Smooth muscle cell (in vitro differentiated cells): ENCODE measurements at regions not wholly inside any gene's neighbourhood (a gene's known extent, or its start where the extent isn't known, plus 50 kb on each side); places are given as distances from the start of the nearest gene placed in this dataset.

Experiments
- DNase-seq: peaks from one replicate; lab custom pipeline; 2025; ENCODE audit not compliant: unreplicated experiment; lab: John Stamatoyannopoulos, UW
- H2AFZ ChIP-seq: fragments of 200-600 bp; sonication (generic); 2 replicates; pipeline ENCODE4 v1.6.0; 2016; ENCODE audit warnings: antibody characterized with exemption, low read depth, mild to moderate bottlenecking
- H3F3A ChIP-seq: fragments of 200-600 bp; sonication (generic); 2 replicates; pipeline ENCODE4 v1.6.0; 2017; ENCODE audit warnings: antibody characterized with exemption, low read depth
- H3K27ac ChIP-seq: fragments of 200-600 bp; sonication (generic); 2 replicates; pipeline ENCODE4 v1.5.1; 2016; ENCODE audit warnings: low read depth, mild to moderate bottlenecking
- H3K27me3 ChIP-seq: fragments of 200-600 bp; sonication (generic); 2 replicates; pipeline ENCODE4 v1.6.1; 2016; ENCODE audit warnings: low read depth, mild to moderate bottlenecking
- H3K36me3 ChIP-seq: fragments of 200-600 bp; sonication (generic); 2 replicates; pipeline ENCODE4 v1.5.1; 2016; ENCODE audit warnings: low read depth
- H3K4me1 ChIP-seq: fragments of 200-600 bp; sonication (generic); 2 replicates; pipeline ENCODE4 v1.5.1; 2016; ENCODE audit warnings: low read depth
- H3K4me2 ChIP-seq: fragments of 200-600 bp; sonication (generic); 2 replicates; pipeline ENCODE4 v1.6.0; 2016; ENCODE audit warnings: mild to moderate bottlenecking
- H3K4me3 ChIP-seq: fragments of 200-600 bp; sonication (generic); 2 replicates; pipeline ENCODE4 v1.5.1; 2016; ENCODE audit warnings: mild to moderate bottlenecking
- H3K79me2 ChIP-seq: fragments of 200-600 bp; sonication (generic); 2 replicates; pipeline ENCODE4 v1.6.0; 2016; ENCODE audit warnings: low read depth, mild to moderate bottlenecking
- H3K9ac ChIP-seq: fragments of 200-600 bp; sonication (generic); 2 replicates; pipeline ENCODE4 v1.6.0; 2016; ENCODE audit warnings: low read depth
- H3K9me3 ChIP-seq: fragments of 200-600 bp; sonication (generic); replicated peaks from 2 replicates; pipeline ENCODE4 v1.5.1; 2016; ENCODE audit warnings: low read depth
- H4K20me1 ChIP-seq: fragments of 200-600 bp; sonication (generic); 2 replicates; pipeline ENCODE4 v1.6.0; 2016; ENCODE audit warnings: low read depth
- CTCF ChIP-seq: fragments of 200-600 bp; sonication (generic); IDR thresholded peaks from 2 replicates; pipeline ENCODE4 v1.5.1; 2017; ENCODE audit warnings: borderline replicate concordance, mild to moderate bottlenecking, antibody characterized with exemption; ENCODE audit not compliant: insufficient read depth, poor library complexity, severe bottlenecking
- WGBS: methylation state at CpG from one replicate; pipeline ENCODE4 v1.1.7; 2016; ENCODE audit warnings: low lambda C conversion rate; 5-methylcytosine and 5-hydroxymethylcytosine counted together

GRCh38 chr4:127414951-127415606, 217.7 kb upstream of the INTU start:
- H3K79me2 ChIP-seq, result no peaks in the 10 kb centered on the region
- no peak overlapping the region for H2AFZ ChIP-seq
- no peaks in the 10 kb centered on the region for H3K9me3 ChIP-seq
- no peaks in the 10 kb centered on the region for H3K27me3 ChIP-seq
- 90% methylated on average over 2 of the region's 2 CpGs for WGBS
- no peak overlapping the region for H3K4me2 ChIP-seq
- H4K20me1 ChIP-seq, result no peaks in the 10 kb centered on the region
- no peak overlapping the region for H3K4me3 ChIP-seq
- H3F3A ChIP-seq, result no peaks in the 10 kb centered on the region
- no peaks in the 10 kb centered on the region for H3K36me3 ChIP-seq
- H3K27ac ChIP-seq, result no peak overlapping the region
- no peaks in the 10 kb centered on the region for H3K4me1 ChIP-seq
- TF ChIP-seq CTCF, result no peak
- DNase-seq, result no peak
- no peak overlapping the region for H3K9ac ChIP-seq

DNA sequence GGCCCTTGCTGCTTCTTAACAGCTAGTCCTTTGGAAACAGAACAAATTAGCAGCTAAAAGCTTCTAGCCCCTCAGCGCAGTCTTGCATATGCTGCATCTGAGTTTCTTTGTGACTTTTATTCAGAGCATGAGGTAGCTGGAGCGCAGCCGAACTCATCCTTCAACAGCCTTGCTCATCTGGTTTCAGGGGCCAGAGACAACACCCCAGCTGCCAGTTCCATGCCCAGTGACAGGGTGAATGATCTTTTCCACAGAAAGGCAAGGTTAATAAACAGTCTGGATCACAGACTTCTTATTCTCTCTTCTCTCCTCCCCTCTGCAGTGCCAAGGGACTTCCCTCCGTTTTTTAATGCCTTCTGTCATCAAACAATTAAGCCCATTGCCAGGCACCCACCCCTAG, 216.6 kb upstream of the INTU start:
- no peaks in the 10 kb centered on the region for H3K27me3 ChIP-seq
- H3K9ac ChIP-seq, result no peak overlapping the region
- WGBS, result 91% methylated on average over 4 of the region's 4 CpGs
- H3K36me3 ChIP-seq, result no peaks in the 10 kb centered on the region
- H3K79me2 ChIP-seq, result no peaks in the 10 kb centered on the region
- no peaks in the 10 kb centered on the region for H3K4me1 ChIP-seq
- H3K27ac ChIP-seq, result no peak overlapping the region
- no peak for DNase-seq
- no peaks in the 10 kb centered on the region for H4K20me1 ChIP-seq
- H3F3A ChIP-seq, result no peaks in the 10 kb centered on the region
- no peak overlapping the region for H2AFZ ChIP-seq
- H3K4me3 ChIP-seq, result no peak overlapping the region
- H3K9me3 ChIP-seq, result no peaks in the 10 kb centered on the region
- no peak for TF ChIP-seq CTCF
- H3K4me2 ChIP-seq, result no peak overlapping the region

GRCh38 chr4:127417885-127418535, 214.7 kb upstream of the INTU start:
- 43% methylated on average over 3 of the region's 3 CpGs for WGBS
- H3K9ac ChIP-seq, result no peak overlapping the region
- no peaks in the 10 kb centered on the region for H3K9me3 ChIP-seq
- no peaks in the 10 kb centered on the region for H3K27me3 ChIP-seq
- no peaks in the 10 kb centered on the region for H3K36me3 ChIP-seq
- no peak for DNase-seq
- H2AFZ ChIP-seq, result no peak overlapping the region
- H3K27ac ChIP-seq, result no peak overlapping the region
- TF ChIP-seq CTCF, result no peak
- no peaks in the 10 kb centered on the region for H4K20me1 ChIP-seq
- H3K4me3 ChIP-seq, result no peak overlapping the region
- no peaks in the 10 kb centered on the region for H3F3A ChIP-seq
- H3K4me2 ChIP-seq, result no peak overlapping the region
- H3K4me1 ChIP-seq, result no peaks in the 10 kb centered on the region
- no peaks in the 10 kb centered on the region for H3K79me2 ChIP-seq

DNA sequence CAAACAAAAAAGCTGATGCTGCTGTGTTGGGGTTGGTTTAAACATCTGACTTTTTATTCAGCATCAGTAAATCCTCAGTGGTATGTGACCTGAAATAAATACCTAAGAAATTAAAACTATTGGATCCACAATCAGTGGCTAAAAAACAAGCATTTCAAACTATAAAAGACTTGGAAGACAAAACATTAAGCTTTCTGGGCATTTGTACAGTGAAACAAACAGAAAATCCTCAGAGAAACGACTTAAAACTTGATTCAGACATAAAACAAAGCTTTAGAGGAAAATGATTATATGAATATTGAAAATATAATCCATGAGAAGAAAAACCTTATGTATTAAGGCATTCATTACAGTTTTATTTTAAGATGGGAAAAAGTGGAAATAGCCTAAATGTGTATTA, 213.3 kb upstream of the INTU start:
- H3K27me3 ChIP-seq, result no peaks in the 10 kb centered on the region
- no peak for DNase-seq
- H3K4me2 ChIP-seq, result no peak overlapping the region
- no peak overlapping the region for H3K9ac ChIP-seq
- no peaks in the 10 kb centered on the region for H3K36me3 ChIP-seq
- H3K27ac ChIP-seq, result no peak overlapping the region
- TF ChIP-seq CTCF, result no peak
- H3K4me1 ChIP-seq, result no peaks in the 10 kb centered on the region
- H3K79me2 ChIP-seq, result no peaks in the 10 kb centered on the region
- H3K4me3 ChIP-seq, result no peak overlapping the region
- 97% methylated on average over 1 of the region's 1 CpG for WGBS
- no peak overlapping the region for H2AFZ ChIP-seq
- no peaks in the 10 kb centered on the region for H3F3A ChIP-seq
- no peaks in the 10 kb centered on the region for H4K20me1 ChIP-seq
- H3K9me3 ChIP-seq, result no peaks in the 10 kb centered on the region
